DOHH2 (cell line): ENCODE measurements at regions not wholly inside any gene's neighbourhood (a gene's known extent, or its start where the extent isn't known, plus 50 kb on each side); places are given as distances from the start of the nearest gene placed in this dataset.

Experiments
- CTCF ChIP-seq: fragments of 200-600 bp; sonication (generic); IDR thresholded peaks from one replicate; pipeline ENCODE4 v1.5.1; 2014; ENCODE audit warnings: antibody characterized with exemption, mild to moderate bottlenecking, low read depth, low read length; ENCODE audit not compliant: poor library complexity, severe bottlenecking
- EZH2phosphoT487 ChIP-seq: fragments of 200-600 bp; sonication (generic); IDR thresholded peaks from 2 replicates; pipeline ENCODE4 v1.6.1; 2017; ENCODE audit warnings: borderline replicate concordance, mild to moderate bottlenecking, antibody characterized with exemption, low read length, moderate library complexity, mixed read lengths

- TF ChIP-seq CTCF (no peak), EZH2phosphoT487 (no peak)
These were observed 62.6 kb upstream of the DHX15 start for GRCh38 chr4:24646798-24647460.
